SK-N-SH (cell line): ENCODE measurements at regions not wholly inside any gene's neighbourhood (a gene's known extent, or its start where the extent isn't known, plus 50 kb on each side); places are given as distances from the start of the nearest gene placed in this dataset.

Experiments used
- CTCF ChIA-PET: fragments of 300-600, 350-600 bp; formaldehyde crosslinking; extraction: SDS; loops from one replicate; lab custom pipeline; 2021; lab: Yijun Ruan, JAX
- POLR2A ChIA-PET: fragments of 350-600 bp; sonication (Branson Sonifier 250); formaldehyde crosslinking; extraction: SDS; loops from one replicate; lab custom pipeline; 2020; ENCODE audit warnings: antibody characterized with exemption, inconsistent platforms; lab: Yijun Ruan, JAX
- DNase-seq: peaks from one replicate; pipeline ENCODE4 v3.0.0; 2012
- H2AFZ ChIP-seq: fragments of 200-600 bp; sonication (generic); 2 replicates; pipeline ENCODE4 v1.8.1; 2016; ENCODE audit warnings: antibody characterized with exemption, mild to moderate bottlenecking, low read depth
- H3F3A ChIP-seq: fragments of 200-600 bp; sonication (generic); replicated peaks from 2 replicates; pipeline ENCODE3; 2016; ENCODE audit warnings: antibody characterized with exemption, mild to moderate bottlenecking; ENCODE audit not compliant: insufficient read depth
- H3K27ac ChIP-seq, 2 experiments: fragments of 200-500 bp in 1 of 2; fragments of 200-600 bp in 1 of 2; sonication (Bioruptor generic) in 1 of 2; sonication (generic), shearing (Covaris generic) in 1 of 2; 2 replicates each; pipeline versions ENCODE4 v1.5.1 to v1.6.1; 2014 to 2016; ENCODE audit warnings: low read depth in 2 of 2, inconsistent platforms in 1 of 2, low read length in 1 of 2, mild to moderate bottlenecking in 1 of 2, mixed read lengths in 1 of 2
- H3K27me3 ChIP-seq: fragments of 200-600 bp; sonication (generic), shearing (Covaris generic); 2 replicates; pipeline ENCODE4 v1.6.1; 2016; ENCODE audit warnings: mixed run types; ENCODE audit not compliant: insufficient read depth
- H3K36me3 ChIP-seq, 2 experiments: fragments of 200-500 bp in 1 of 2; fragments of 200-600 bp in 1 of 2; sonication (Bioruptor generic) in 1 of 2; sonication (generic) in 1 of 2; replicated peaks in 1 of 2; 2 replicates each; pipeline versions ENCODE3 to v1.5.1; 2014 to 2016; ENCODE audit warnings: low read length in 1 of 2, mild to moderate bottlenecking in 1 of 2; ENCODE audit not compliant: insufficient read depth in 2 of 2, control insufficient read depth in 1 of 2
- H3K4me1 ChIP-seq, 2 experiments: fragments of 200-500 bp in 1 of 2; fragments of 200-600 bp in 1 of 2; sonication (Bioruptor generic) in 1 of 2; sonication (generic), shearing (Covaris generic) in 1 of 2; 2 replicates each; pipeline versions ENCODE4 v1.5.1 to v1.6.1; 2014 to 2016; ENCODE audit warnings: low read depth in 1 of 2, low read length in 1 of 2, mixed run types in 1 of 2; ENCODE audit not compliant: insufficient read depth in 2 of 2, control insufficient read depth in 1 of 2
- H3K4me2 ChIP-seq: fragments of 200-600 bp; sonication (generic), shearing (Covaris generic); 2 replicates; pipeline ENCODE4 v1.6.1; 2017; ENCODE audit warnings: mixed run types
- H3K4me3 ChIP-seq, 2 experiments: fragments of 200-500 bp in 1 of 2; fragments of 200-600 bp in 1 of 2; sonication (Bioruptor generic) in 1 of 2; sonication (generic), shearing (Covaris generic) in 1 of 2; 2 replicates each; pipeline versions ENCODE4 v1.5.1 to v1.8.1; 2014 to 2016; ENCODE audit warnings: low read depth in 2 of 2, inconsistent platforms in 1 of 2, low read length in 1 of 2, mild to moderate bottlenecking in 1 of 2, mixed read lengths in 1 of 2, moderate library complexity in 1 of 2
- H3K79me2 ChIP-seq: fragments of 200-600 bp; sonication (generic); 2 replicates; pipeline ENCODE4 v1.8.1; 2017; ENCODE audit warnings: mild to moderate bottlenecking; ENCODE audit not compliant: insufficient read depth
- H3K9ac ChIP-seq: fragments of 200-600 bp; sonication (generic); 2 replicates; pipeline ENCODE4 v1.6.1; 2017; ENCODE audit warnings: mixed run types
- H3K9me2 ChIP-seq: fragments of 200-600 bp; sonication (generic); 2 replicates; pipeline ENCODE4 v1.6.1; 2017; ENCODE audit warnings: mixed run types
- H3K9me3 ChIP-seq: fragments of 200-600 bp; sonication (generic); 2 replicates; pipeline ENCODE4 v1.6.1; 2017; ENCODE audit warnings: mixed run types, mild to moderate bottlenecking, moderate library complexity
- H4K20me1 ChIP-seq: fragments of 200-600 bp; sonication (generic); 2 replicates; pipeline ENCODE4 v1.6.1; 2017; ENCODE audit warnings: mild to moderate bottlenecking, mixed run types; ENCODE audit not compliant: insufficient read depth
- ELF1 ChIP-seq: IDR thresholded peaks from 2 replicates; pipeline ENCODE4 v1.4.0; 2012
- EP300 ChIP-seq, 2 experiments: IDR thresholded peaks; 2 replicates each; pipeline versions ENCODE4 v1.4.0 to v1.6.1; 2012; ENCODE audit warnings: borderline replicate concordance in 1 of 2, low read depth in 1 of 2, low read length in 1 of 2
- EZH2phosphoT487 ChIP-seq: fragments of 200-600 bp; sonication (generic); IDR thresholded peaks from 2 replicates; pipeline ENCODE4 v1.6.1; 2017; ENCODE audit warnings: low read depth, mixed run types, mild to moderate bottlenecking, antibody characterized with exemption, moderate library complexity, borderline replicate concordance
- FOXJ3 ChIP-seq: sonication (generic); formaldehyde crosslinking; IDR thresholded peaks from 2 replicates; pipeline ENCODE4 v1.5.1; 2020; ENCODE audit warnings: mild to moderate bottlenecking, missing genetic modification reagents
- FOXM1 ChIP-seq: IDR thresholded peaks from 2 replicates; pipeline ENCODE4 v1.4.0; 2012; ENCODE audit warnings: low read depth, mild to moderate bottlenecking
- IRF3 ChIP-seq: fragments of 150-350 bp; IDR thresholded peaks from 2 replicates; pipeline ENCODE4 v1.6.1; 2016; ENCODE audit warnings: mild to moderate bottlenecking, low read depth, low read length
- JUND ChIP-seq: IDR thresholded peaks from 2 replicates; pipeline ENCODE4 v1.4.0; 2012
- MEF2A ChIP-seq: IDR thresholded peaks from 2 replicates; pipeline ENCODE4 v1.4.0; 2012; ENCODE audit warnings: low read depth, borderline replicate concordance
- MXI1 ChIP-seq: IDR thresholded peaks from 2 replicates; pipeline ENCODE4 v1.6.1; 2012; ENCODE audit warnings: mild to moderate bottlenecking, low read depth, low read length, improper control_type of control experiment
- NFIC ChIP-seq: IDR thresholded peaks from 2 replicates; pipeline ENCODE4 v1.4.0; 2012; ENCODE audit warnings: borderline replicate concordance
- PBX3 ChIP-seq: IDR thresholded peaks from 2 replicates; pipeline ENCODE4; 2012
- RCOR1 ChIP-seq: fragments of 150-350 bp; IDR thresholded peaks from 2 replicates; pipeline ENCODE4 v1.6.1; 2017; ENCODE audit warnings: antibody characterized with exemption, low read length
- RFX5 ChIP-seq: IDR thresholded peaks from 2 replicates; pipeline ENCODE4 v1.6.1; 2012; ENCODE audit warnings: mild to moderate bottlenecking, improper control_type of control experiment, low read length
- RXRA ChIP-seq: IDR thresholded peaks from 2 replicates; pipeline ENCODE4 v1.4.0; 2012; ENCODE audit warnings: low read depth, mild to moderate bottlenecking, borderline replicate concordance
- SIN3A ChIP-seq: IDR thresholded peaks from 2 replicates; pipeline ENCODE4 v1.6.1; 2012; ENCODE audit warnings: low read depth, mild to moderate bottlenecking, low read length, moderate library complexity, borderline replicate concordance
- SMC3 ChIP-seq: IDR thresholded peaks from 2 replicates; pipeline ENCODE4 v1.6.1; 2012; ENCODE audit warnings: low read depth, low read length, improper control_type of control experiment
- TCF12 ChIP-seq: IDR thresholded peaks from 2 replicates; pipeline ENCODE4 v1.4.0; 2012
- USF2 ChIP-seq: fragments of 150-350 bp; IDR thresholded peaks from 2 replicates; pipeline ENCODE4 v1.6.1; 2017; ENCODE audit warnings: antibody characterized with exemption, low read length, low read depth, borderline replicate concordance
- WGBS: methylation state at CpG from one replicate; pipeline ENCODE4 v1.1.6; 2017; ENCODE audit warnings: low lambda C conversion rate; 5-methylcytosine and 5-hydroxymethylcytosine counted together
- TF ChIP-seq, protein P1 (sequence below): fragments of 200-600 bp; sonication (generic); IDR thresholded peaks from 2 replicates; pipeline ENCODE4 v1.6.1; 2017; ENCODE audit warnings: antibody characterized with exemption, mild to moderate bottlenecking, moderate library complexity

DNA sequence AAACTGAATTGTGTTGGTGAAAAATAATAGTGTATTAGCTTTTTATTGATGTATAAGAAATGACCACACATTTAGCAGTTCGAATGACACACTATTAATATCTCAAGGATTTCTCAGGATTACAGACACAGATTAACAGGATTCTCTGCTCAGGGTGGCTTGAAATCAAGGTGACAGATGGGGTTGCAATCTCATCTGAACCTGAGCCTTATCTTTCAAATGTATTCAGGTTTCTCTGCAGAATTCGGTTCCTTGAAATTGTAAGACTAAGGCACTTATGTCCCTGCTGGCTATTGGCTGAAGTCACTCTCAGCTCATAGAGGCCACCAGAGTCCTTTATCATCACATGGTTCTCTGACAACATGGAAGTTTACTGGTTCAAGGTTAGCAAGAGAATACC lies 1780.1 kb downstream of the ARAP2 start:
- ChIA-PET POLR2A (no interaction called here), CTCF (interaction anchor here (1.0 kb wide), 1 partner anchor 794 kb away, joined by 3 read pairs; no protein-coding TSS in a partner anchor)
- H3K4me3 ChIP-seq: no peak overlapping the region
- H2AFZ ChIP-seq: no peak overlapping the region
- H3F3A ChIP-seq: no peaks in the 10 kb centered on the region
- H3K27ac ChIP-seq: no peak overlapping the region
- H3K27me3 ChIP-seq: no peaks in the 10 kb centered on the region
- no peak for TF ChIP-seq JUND
- H3K79me2 ChIP-seq: no peaks in the 10 kb centered on the region
- 12% methylated on average over 2 of the region's 2 CpGs for WGBS
- DNase-seq: no peak
- no peaks in the 10 kb centered on the region for H4K20me1 ChIP-seq
- H3K4me2 ChIP-seq: no peak overlapping the region
- H3K9me3 ChIP-seq: no peaks in the 10 kb centered on the region
- no peaks in the 10 kb centered on the region for H3K9me2 ChIP-seq
- no peaks in the 10 kb centered on the region for H3K4me1 ChIP-seq
- no peak overlapping the region for H3K9ac ChIP-seq
- no peaks in the 10 kb centered on the region for H3K36me3 ChIP-seq

DNA sequence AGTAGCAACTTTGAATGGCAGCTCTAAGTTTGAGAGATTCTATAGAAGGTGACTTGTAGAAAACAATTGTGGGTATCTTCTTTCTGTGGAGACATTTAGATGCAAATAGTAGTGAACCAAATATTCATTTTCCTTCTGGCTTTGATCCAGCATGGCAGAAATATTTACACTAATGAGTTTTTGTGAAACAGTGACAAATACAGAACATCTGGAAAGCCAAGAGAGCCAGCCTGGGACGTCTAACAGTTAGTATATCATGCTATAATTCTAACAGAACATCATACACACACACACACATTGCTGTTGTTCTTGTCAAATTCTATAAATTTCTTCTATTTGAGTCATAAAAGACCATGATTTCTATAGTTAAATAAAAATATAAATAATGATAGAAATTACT lies 1777.9 kb downstream of the ARAP2 start:
- H3K9ac ChIP-seq: no peak overlapping the region
- no peaks in the 10 kb centered on the region for H3K9me3 ChIP-seq
- 6% methylated on average over 1 of the region's 1 CpG for WGBS
- no peaks in the 10 kb centered on the region for H3K27me3 ChIP-seq
- H3K27ac ChIP-seq: no peak overlapping the region
- H4K20me1 ChIP-seq: no peaks in the 10 kb centered on the region
- no peaks in the 10 kb centered on the region for H3K79me2 ChIP-seq
- no peak overlapping the region for H3K4me2 ChIP-seq
- CTCF ChIA-PET: interaction anchor here (1.6 kb wide), 1 partner anchor 16 kb away, joined by 3 read pairs; no protein-coding TSS in a partner anchor
- no peak for DNase-seq
- H3K36me3 ChIP-seq: no peaks in the 10 kb centered on the region
- no peaks in the 10 kb centered on the region for H3F3A ChIP-seq
- TF ChIP-seq FOXJ3 (CRISPR knock-in tag): no peak
- TF ChIP-seq EZH2phosphoT487: no peak
- no peak for TF ChIP-seq MXI1
- no peak for TF ChIP-seq SIN3A
- no peak for TF ChIP-seq NFIC
- TF ChIP-seq FOXM1: no peak
- TF ChIP-seq RXRA: no peak
- no peak for TF ChIP-seq TCF12
- no peak for TF ChIP-seq RCOR1
- TF ChIP-seq, all 33 proteins: peak for 0
- Histone ChIP-seq H3K4me3 (no peak overlapping the region), H3K4me1 (no peaks in the 10 kb centered on the region), H2AFZ (no peak overlapping the region), H3K9me2 (no peaks in the 10 kb centered on the region)
- POLR2A ChIA-PET: no interaction called here

- no peaks in the 10 kb centered on the region for H3K36me3 ChIP-seq
- no peaks in the 10 kb centered on the region for H3K79me2 ChIP-seq
- no peak overlapping the region for H2AFZ ChIP-seq
- POLR2A ChIA-PET: no interaction called here
- TF ChIP-seq MEF2A: no peak
- no peak for TF ChIP-seq RCOR1
- no peak for TF ChIP-seq ELF1
- TF ChIP-seq PBX3: no peak
- no peak for TF ChIP-seq RFX5
- TF ChIP-seq, protein P1, sequence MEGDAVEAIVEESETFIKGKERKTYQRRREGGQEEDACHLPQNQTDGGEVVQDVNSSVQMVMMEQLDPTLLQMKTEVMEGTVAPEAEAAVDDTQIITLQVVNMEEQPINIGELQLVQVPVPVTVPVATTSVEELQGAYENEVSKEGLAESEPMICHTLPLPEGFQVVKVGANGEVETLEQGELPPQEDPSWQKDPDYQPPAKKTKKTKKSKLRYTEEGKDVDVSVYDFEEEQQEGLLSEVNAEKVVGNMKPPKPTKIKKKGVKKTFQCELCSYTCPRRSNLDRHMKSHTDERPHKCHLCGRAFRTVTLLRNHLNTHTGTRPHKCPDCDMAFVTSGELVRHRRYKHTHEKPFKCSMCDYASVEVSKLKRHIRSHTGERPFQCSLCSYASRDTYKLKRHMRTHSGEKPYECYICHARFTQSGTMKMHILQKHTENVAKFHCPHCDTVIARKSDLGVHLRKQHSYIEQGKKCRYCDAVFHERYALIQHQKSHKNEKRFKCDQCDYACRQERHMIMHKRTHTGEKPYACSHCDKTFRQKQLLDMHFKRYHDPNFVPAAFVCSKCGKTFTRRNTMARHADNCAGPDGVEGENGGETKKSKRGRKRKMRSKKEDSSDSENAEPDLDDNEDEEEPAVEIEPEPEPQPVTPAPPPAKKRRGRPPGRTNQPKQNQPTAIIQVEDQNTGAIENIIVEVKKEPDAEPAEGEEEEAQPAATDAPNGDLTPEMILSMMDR: no peak
- no peak for TF ChIP-seq USF2
- no peak for TF ChIP-seq IRF3
- no peak for TF ChIP-seq EP300 (IDR thresholded peaks at IDR 0.05; ENCODE audit: borderline replicate concordance in 1 of 2, low read depth in 1 of 2, low read length in 1 of 2)
- TF ChIP-seq FOXM1: no peak
- no peak for TF ChIP-seq SMC3
- TF ChIP-seq SIN3A: no peak
- TF ChIP-seq JUND: no peak
- no peaks in the 10 kb centered on the region for H3K9me2 ChIP-seq
- H3K9me3 ChIP-seq: peaks cover 4% of the 10 kb centered on the region; the same call in 1 of the 2 replicates
- 43% methylated on average over 2 of the region's 2 CpGs for WGBS
- H3K27me3 ChIP-seq: no peaks in the 10 kb centered on the region
- H3K4me3 ChIP-seq: no peak overlapping the region
- H4K20me1 ChIP-seq: no peaks in the 10 kb centered on the region
- H3F3A ChIP-seq: no peaks in the 10 kb centered on the region
- no peaks in the 10 kb centered on the region for H3K4me1 ChIP-seq
- no peak for DNase-seq
- no peak overlapping the region for H3K27ac ChIP-seq
- H3K9ac ChIP-seq: no peak overlapping the region
- H3K4me2 ChIP-seq: no peak overlapping the region
- CTCF ChIA-PET: no interaction called here
These were observed 1774.8 kb downstream of the ARAP2 start for GRCh38 chr4:34469516-34469915.
